K562 (cell line): ENCODE measurements at regions not wholly inside any gene's neighbourhood (a gene's known extent, or its start where the extent isn't known, plus 50 kb on each side); places are given as distances from the start of the nearest gene placed in this dataset.

Experiments
- ATAC-seq: fragments of 200-7000 bp; cut with Tn5 transposase; 3 replicates; pipeline ENCODE4 v1.9.1; 2020; ENCODE audit warnings: moderate library complexity
- BruUV-seq: library from RNA; stranded (reverse); fragments of 400-500 nt; replicated peaks from 2 replicates; lab custom pipeline; 2021; lab: Mats Ljungman, UMichigan
- CTCF ChIA-PET: fragments of 300-600 bp; formaldehyde crosslinking; extraction: SDS; loops from one replicate; lab custom pipeline; 2021; ENCODE audit warnings: low intra/inter-chr PET ratio; lab: Yijun Ruan, JAX
- POLR2A ChIA-PET: fragments of 300-600, 350-650 bp; sonication (Branson Sonifier 250); formaldehyde crosslinking; extraction: SDS; loops from one replicate; lab custom pipeline; 2021; ENCODE audit warnings: antibody characterized with exemption, inconsistent platforms; lab: Yijun Ruan, JAX
- DNase-seq, 4 experiments: peaks; one replicate each; pipeline versions ENCODE4 v3.0.0 to v3.0.0-alpha.2; 2011 to 2018; ENCODE audit warnings: low spot score in 3 of 4, mixed read lengths in 3 of 4; ENCODE audit errors: extremely low read depth in 1 of 4
- FAIRE-seq: peaks from 2 replicates; lab custom pipeline; 2011; peaks lifted over from hg19 to GRCh38; lab: Jason Lieb, UNC
- H2AFZ ChIP-seq: 2 replicates; pipeline ENCODE4 v1.6.0; 2011; ENCODE audit warnings: low read depth, low read length, control low read depth, inconsistent platforms
- H3K27ac ChIP-seq: fragments of 200-600 bp; 3 replicates; pipeline ENCODE4 v1.8.0; 2011; ENCODE audit warnings: low read depth, mild to moderate bottlenecking, control low read depth, inconsistent platforms, low read length, moderate library complexity, mixed read lengths; ENCODE audit errors: extremely low read depth
- H3K27me3 ChIP-seq, 2 experiments: fragments of 300-600 bp in 1 of 2; 2 replicates in 1 of 2; 3 replicates in 1 of 2; pipeline versions ENCODE4 v1.6.0 to v1.8.0; 2011; ENCODE audit warnings: inconsistent platforms in 2 of 2, low read length in 2 of 2, mild to moderate bottlenecking in 1 of 2, mixed read lengths in 1 of 2, moderate library complexity in 1 of 2; ENCODE audit not compliant: control insufficient read depth in 2 of 2, insufficient read depth in 2 of 2
- H3K36me3 ChIP-seq: fragments of 300-600 bp; 3 replicates; pipeline ENCODE4 v1.8.0; 2011; ENCODE audit warnings: mild to moderate bottlenecking, low read length, inconsistent platforms; ENCODE audit not compliant: control insufficient read depth, insufficient read depth
- H3K4me1 ChIP-seq, 2 experiments: fragments of 200-600 bp in 1 of 2; replicated peaks in 1 of 2; 2 replicates in 1 of 2; 3 replicates in 1 of 2; pipeline versions ENCODE4 v1.5.1 to v1.8.0; 2011; ENCODE audit warnings: inconsistent platforms in 2 of 2, low read length in 2 of 2, mild to moderate bottlenecking in 1 of 2, mixed read lengths in 1 of 2, moderate library complexity in 1 of 2; ENCODE audit not compliant: control insufficient read depth in 2 of 2, insufficient read depth in 2 of 2
- H3K4me2 ChIP-seq: 2 replicates; pipeline ENCODE4 v1.6.1; 2011; ENCODE audit warnings: low read length, control low read depth, inconsistent platforms, mixed read lengths; ENCODE audit not compliant: insufficient read depth
- H3K4me3 ChIP-seq: fragments of 200-600 bp; sonication (generic), shearing (Covaris generic); 2 replicates; pipeline ENCODE4 v1.5.1; 2016; ENCODE audit warnings: control low read depth, inconsistent platforms
- H3K79me2 ChIP-seq: fragments of 200-600 bp; 3 replicates; pipeline ENCODE4 v1.8.0; 2011; ENCODE audit warnings: low read length, inconsistent platforms; ENCODE audit not compliant: control insufficient read depth, insufficient read depth
- H3K9ac ChIP-seq, 2 experiments: 2 replicates each; pipeline versions ENCODE4 v1.6.0 to v1.6.1; 2011; ENCODE audit warnings: low read depth in 2 of 2, low read length in 2 of 2, control low read depth in 1 of 2, inconsistent platforms in 1 of 2, mild to moderate bottlenecking in 1 of 2, mixed read lengths in 1 of 2; ENCODE audit not compliant: insufficient read depth in 1 of 2
- H3K9me1 ChIP-seq: one replicate; pipeline ENCODE4 v1.6.0; 2011; ENCODE audit warnings: inconsistent platforms, mild to moderate bottlenecking, low read length, moderate library complexity; ENCODE audit not compliant: control insufficient read depth, insufficient read depth
- H3K9me3 ChIP-seq: replicated peaks from 2 replicates; pipeline ENCODE4 v1.5.1; 2011; ENCODE audit warnings: low read depth, low read length, inconsistent platforms; ENCODE audit not compliant: control insufficient read depth, insufficient read depth
- H4K20me1 ChIP-seq: replicated peaks from 2 replicates; pipeline ENCODE4 v1.6.1; 2011; ENCODE audit warnings: low read length, inconsistent platforms, mixed read lengths; ENCODE audit not compliant: control insufficient read depth, insufficient read depth
- BRF2 ChIP-seq: IDR thresholded peaks from 3 replicates; pipeline ENCODE4 v1.6.1; 2011; ENCODE audit warnings: borderline replicate concordance, mild to moderate bottlenecking; ENCODE audit not compliant: insufficient read length, insufficient read depth
- EZH2 ChIP-seq: IDR thresholded peaks from 2 replicates; pipeline ENCODE4 v1.6.1; 2012; ENCODE audit warnings: low read depth, mild to moderate bottlenecking, inconsistent platforms, low read length, borderline replicate concordance
- HIVEP1 ChIP-seq: fragments of 250-450 bp; sonication (Bioruptor Pico); IDR thresholded peaks from 2 replicates; pipeline ENCODE4 v1.4.0; 2020; ENCODE audit warnings: mild to moderate bottlenecking
- MLLT1 ChIP-seq, 2 experiments: fragments of 450-650 bp; IDR thresholded peaks; 2 replicates each; pipeline ENCODE4 v1.6.1; 2016
- MYC ChIP-seq, 2 experiments: fragments of 250-450 bp in 1 of 2; sonication (Bioruptor Pico) in 1 of 2; IDR thresholded peaks; 2 replicates each; pipeline versions ENCODE4 v1.5.1 to v1.6.1; 2012 to 2021; ENCODE audit warnings: low read depth in 2 of 2, borderline replicate concordance in 1 of 2, improper control_type of control experiment in 1 of 2, low read length in 1 of 2, mild to moderate bottlenecking in 1 of 2, moderate library complexity in 1 of 2
- NKRF ChIP-seq: fragments of 450-650 bp; IDR thresholded peaks from 2 replicates; pipeline ENCODE4 v1.6.1; 2016; ENCODE audit warnings: borderline replicate concordance
- SMARCE1 ChIP-seq: fragments of 450-650 bp; IDR thresholded peaks from 2 replicates; pipeline ENCODE4 v1.7.1; 2016; ENCODE audit warnings: mild to moderate bottlenecking
- SRSF3 ChIP-seq: fragments of 200-400 bp; formaldehyde crosslinking; IDR thresholded peaks from 2 replicates; pipeline ENCODE4 v1.6.1; 2016; ENCODE audit warnings: mild to moderate bottlenecking, low read length, moderate library complexity; ENCODE audit not compliant: insufficient read depth
- ZFP36 ChIP-seq: fragments of 150-350 bp; IDR thresholded peaks from 2 replicates; pipeline ENCODE4 v1.6.1; 2018; ENCODE audit warnings: low read length, low read depth; ENCODE audit not compliant: partially characterized antibody
- ZNF311 ChIP-seq: fragments of 250-450 bp; sonication (Bioruptor Pico); IDR thresholded peaks from 2 replicates; pipeline ENCODE4 v1.4.0; 2020; ENCODE audit warnings: mild to moderate bottlenecking, moderate library complexity
- WGBS: fragments of 100-300 bp; shearing (Covaris generic); methylation state at CpG from one replicate; pipeline ENCODE4 v1.1.6; 2016; ENCODE audit warnings: low coverage, mixed read lengths; ENCODE audit not compliant: insufficient coverage; ENCODE audit errors: missing lambda C conversion rate; 5-methylcytosine and 5-hydroxymethylcytosine counted together
- in situ Hi-C: fragments of 300-500 bp; cut with MboI; formaldehyde crosslinking; loops from 4 replicates; pipeline ENCODE4 v1.15.0; 2018; ENCODE audit warnings: inconsistent platforms, mixed read lengths
- intact Hi-C: fragments of 100-400 bp; cut with micrococcal nuclease; formaldehyde crosslinking; loops from 2 replicates; pipeline ENCODE4 v1.14.2; 2022

- no peaks in the 10 kb centered on the region for H3K9me1 ChIP-seq
- H2AFZ ChIP-seq, result no peak overlapping the region
- FAIRE-seq, result no peak
- in situ Hi-C loops (no loop called here), intact Hi-C loops (no loop called here)
- H3K9me3 ChIP-seq, result no peaks in the 10 kb centered on the region
- no peaks in the 10 kb centered on the region for H4K20me1 ChIP-seq
- BruUV-seq, result no TSS peak
- H3K4me1 ChIP-seq, result no peaks in the 10 kb centered on the region
- H3K4me3 ChIP-seq, result no peak overlapping the region
- H3K79me2 ChIP-seq, result no peaks in the 10 kb centered on the region
- TF ChIP-seq NKRF (no peak), SRSF3 (no peak), ZNF311 (no peak), EZH2 (no peak), HIVEP1 (CRISPR knock-in tag) (no peak), BRF2 (no peak), ZFP36 (no peak), MLLT1 (IDR thresholded peaks at IDR 0.05) (no peak), SMARCE1 (no peak), MYC (IDR thresholded peaks at IDR 0.05; ENCODE audit: low read depth, low read length) (no peak), MYC (CRISPR knock-in tag; IDR thresholded peaks at IDR 0.05; ENCODE audit: borderline replicate concordance, low read depth) (no peak)
- under 1% methylated on average over 8 of the region's 8 CpGs for WGBS
- ChIA-PET POLR2A (no interaction called here), CTCF (no interaction called here)
- no peak overlapping the region for H3K27ac ChIP-seq
- no peak overlapping the region for H3K9ac ChIP-seq
- no peak overlapping the region for H3K4me2 ChIP-seq
- DNase-seq, result no peak
- no peaks in the 10 kb centered on the region; a peak in 1 of 5 replicates for H3K27me3 ChIP-seq
- H3K36me3 ChIP-seq, result no peaks in the 10 kb centered on the region
- ATAC-seq, result no peak
Observed at GRCh38 chr7:117995850-117996650, 122.8 kb upstream of the CTTNBP2 start.
